ENCODE measurements at regions not wholly inside any gene's neighbourhood (a gene's known extent, or its start where the extent isn't known, plus 50 kb on each side); places are given as distances from the start of the nearest gene placed in this dataset.

DNA sequence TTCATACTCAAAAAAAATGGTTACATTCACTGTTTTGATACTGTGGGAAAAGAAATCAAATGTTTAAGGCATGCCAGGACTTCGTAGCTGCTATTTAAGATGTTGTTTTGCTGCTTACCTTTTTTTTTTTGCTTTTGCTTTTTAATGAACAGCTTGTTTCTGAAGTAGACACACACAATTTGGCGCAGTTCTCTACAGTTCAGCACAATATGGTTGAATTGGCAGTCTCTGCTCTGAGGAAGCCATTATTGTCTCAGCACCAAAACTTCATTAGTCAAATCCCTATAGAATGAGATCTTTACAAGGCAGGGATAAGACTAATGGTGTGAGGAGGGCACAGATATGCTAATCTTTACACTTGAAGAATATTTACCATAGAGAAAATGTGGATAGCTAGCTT, 197.6 kb downstream of the SLITRK5 start:
- TF ChIP-seq, protein P1, sequence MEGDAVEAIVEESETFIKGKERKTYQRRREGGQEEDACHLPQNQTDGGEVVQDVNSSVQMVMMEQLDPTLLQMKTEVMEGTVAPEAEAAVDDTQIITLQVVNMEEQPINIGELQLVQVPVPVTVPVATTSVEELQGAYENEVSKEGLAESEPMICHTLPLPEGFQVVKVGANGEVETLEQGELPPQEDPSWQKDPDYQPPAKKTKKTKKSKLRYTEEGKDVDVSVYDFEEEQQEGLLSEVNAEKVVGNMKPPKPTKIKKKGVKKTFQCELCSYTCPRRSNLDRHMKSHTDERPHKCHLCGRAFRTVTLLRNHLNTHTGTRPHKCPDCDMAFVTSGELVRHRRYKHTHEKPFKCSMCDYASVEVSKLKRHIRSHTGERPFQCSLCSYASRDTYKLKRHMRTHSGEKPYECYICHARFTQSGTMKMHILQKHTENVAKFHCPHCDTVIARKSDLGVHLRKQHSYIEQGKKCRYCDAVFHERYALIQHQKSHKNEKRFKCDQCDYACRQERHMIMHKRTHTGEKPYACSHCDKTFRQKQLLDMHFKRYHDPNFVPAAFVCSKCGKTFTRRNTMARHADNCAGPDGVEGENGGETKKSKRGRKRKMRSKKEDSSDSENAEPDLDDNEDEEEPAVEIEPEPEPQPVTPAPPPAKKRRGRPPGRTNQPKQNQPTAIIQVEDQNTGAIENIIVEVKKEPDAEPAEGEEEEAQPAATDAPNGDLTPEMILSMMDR (IDR thresholded peaks at IDR 0.05 in 2 of 3, conservative IDR thresholded peaks at IDR 0.05 in 1 of 3; ENCODE audit: borderline replicate concordance in 1 of 3, insufficient read depth in 1 of 3, low read depth in 2 of 3, low read length in 2 of 3), result no peak
- TF ChIP-seq ELF1 (IDR thresholded peaks at IDR 0.05; ENCODE audit: borderline replicate concordance, low read depth) (no peak), POLR2AphosphoS5 (IDR thresholded peaks at IDR 0.05; ENCODE audit: low read depth, low read length) (no peak), ATF3 (IDR thresholded peaks at IDR 0.05) (no peak), JUND (IDR thresholded peaks at IDR 0.05) (no peak), POLR2A (IDR thresholded peaks at IDR 0.05; ENCODE audit: borderline replicate concordance, extremely low read depth, insufficient read depth, insufficient read length) (no peak), SP1 (IDR thresholded peaks at IDR 0.05; ENCODE audit: low read depth) (no peak), YY1 (IDR thresholded peaks at IDR 0.05; ENCODE audit: extremely low read depth, insufficient replicate concordance, low read depth, low read length) (no peak), EZH2 (IDR thresholded peaks at IDR 0.05) (no peak), ZNF274 (IDR thresholded peaks at IDR 0.05; ENCODE audit: low read depth, low read length) (no peak), MAX (IDR thresholded peaks at IDR 0.05) (no peak)
- TF ChIP-seq, protein P2, sequence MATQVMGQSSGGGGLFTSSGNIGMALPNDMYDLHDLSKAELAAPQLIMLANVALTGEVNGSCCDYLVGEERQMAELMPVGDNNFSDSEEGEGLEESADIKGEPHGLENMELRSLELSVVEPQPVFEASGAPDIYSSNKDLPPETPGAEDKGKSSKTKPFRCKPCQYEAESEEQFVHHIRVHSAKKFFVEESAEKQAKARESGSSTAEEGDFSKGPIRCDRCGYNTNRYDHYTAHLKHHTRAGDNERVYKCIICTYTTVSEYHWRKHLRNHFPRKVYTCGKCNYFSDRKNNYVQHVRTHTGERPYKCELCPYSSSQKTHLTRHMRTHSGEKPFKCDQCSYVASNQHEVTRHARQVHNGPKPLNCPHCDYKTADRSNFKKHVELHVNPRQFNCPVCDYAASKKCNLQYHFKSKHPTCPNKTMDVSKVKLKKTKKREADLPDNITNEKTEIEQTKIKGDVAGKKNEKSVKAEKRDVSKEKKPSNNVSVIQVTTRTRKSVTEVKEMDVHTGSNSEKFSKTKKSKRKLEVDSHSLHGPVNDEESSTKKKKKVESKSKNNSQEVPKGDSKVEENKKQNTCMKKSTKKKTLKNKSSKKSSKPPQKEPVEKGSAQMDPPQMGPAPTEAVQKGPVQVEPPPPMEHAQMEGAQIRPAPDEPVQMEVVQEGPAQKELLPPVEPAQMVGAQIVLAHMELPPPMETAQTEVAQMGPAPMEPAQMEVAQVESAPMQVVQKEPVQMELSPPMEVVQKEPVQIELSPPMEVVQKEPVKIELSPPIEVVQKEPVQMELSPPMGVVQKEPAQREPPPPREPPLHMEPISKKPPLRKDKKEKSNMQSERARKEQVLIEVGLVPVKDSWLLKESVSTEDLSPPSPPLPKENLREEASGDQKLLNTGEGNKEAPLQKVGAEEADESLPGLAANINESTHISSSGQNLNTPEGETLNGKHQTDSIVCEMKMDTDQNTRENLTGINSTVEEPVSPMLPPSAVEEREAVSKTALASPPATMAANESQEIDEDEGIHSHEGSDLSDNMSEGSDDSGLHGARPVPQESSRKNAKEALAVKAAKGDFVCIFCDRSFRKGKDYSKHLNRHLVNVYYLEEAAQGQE (IDR thresholded peaks at IDR 0.05; ENCODE audit: low read depth), result no peak

Data from HCT116 (cell line).